H1 (cell line): ENCODE measurements at regions not wholly inside any gene's neighbourhood (a gene's known extent, or its start where the extent isn't known, plus 50 kb on each side); places are given as distances from the start of the nearest gene placed in this dataset.

Experiments
- CTCF ChIA-PET: fragments of 300-600 bp; sonication (Branson Sonifier 250); formaldehyde crosslinking; loops from one replicate; lab custom pipeline; 2021; ENCODE audit not compliant: partially characterized antibody; lab: Charles Lee
- POLR2A ChIA-PET: fragments of 300-600 bp; sonication (Branson Sonifier 250); formaldehyde crosslinking; loops from one replicate; lab custom pipeline; 2021; ENCODE audit warnings: inconsistent platforms; ENCODE audit not compliant: partially characterized antibody; lab: Charles Lee
- DNase-seq, 2 experiments: peaks; one replicate each; pipeline versions ENCODE4 v3.0.0 to v3.0.0-alpha.2; 2010 to 2022; ENCODE audit warnings: low spot score in 2 of 2, low read depth in 1 of 2, mixed read lengths in 1 of 2
- FAIRE-seq: peaks from 2 replicates; lab custom pipeline; 2011; peaks lifted over from hg19 to GRCh38; lab: Jason Lieb, UNC
- H2AFZ ChIP-seq: 2 replicates; pipeline ENCODE4 v1.8.1; 2012; ENCODE audit warnings: low read length, inconsistent platforms
- H2AK5ac ChIP-seq: 2 replicates; pipeline ENCODE4 v1.6.1; 2013; ENCODE audit warnings: low read depth, low read length
- H2BK120ac ChIP-seq: replicated peaks from 2 replicates; pipeline ENCODE3; 2013; ENCODE audit warnings: low read depth, low read length, inconsistent platforms
- H2BK12ac ChIP-seq: 2 replicates; pipeline ENCODE4 v1.6.1; 2013; ENCODE audit warnings: low read depth, low read length
- H2BK15ac ChIP-seq: 2 replicates; pipeline ENCODE4 v1.6.1; 2013; ENCODE audit warnings: low read length
- H2BK20ac ChIP-seq: 2 replicates; pipeline ENCODE4 v1.6.1; 2013; ENCODE audit warnings: low read length
- H2BK5ac ChIP-seq: 2 replicates; pipeline ENCODE4 v1.6.1; 2013; ENCODE audit warnings: low read depth, low read length
- H3K14ac ChIP-seq: 2 replicates; pipeline ENCODE4 v1.6.1; 2013; ENCODE audit warnings: inconsistent platforms; ENCODE audit not compliant: insufficient read length
- H3K18ac ChIP-seq: 2 replicates; pipeline ENCODE4 v1.6.1; 2013; ENCODE audit warnings: low read length; ENCODE audit errors: extremely low read depth
- H3K23ac ChIP-seq: 2 replicates; pipeline ENCODE4 v1.6.1; 2013; ENCODE audit warnings: inconsistent platforms; ENCODE audit not compliant: insufficient read length
- H3K23me2 ChIP-seq: 2 replicates; pipeline ENCODE4 v1.6.1; 2013; ENCODE audit warnings: low read depth, low read length
- H3K27ac ChIP-seq: 2 replicates; pipeline ENCODE4 v1.6.1; 2011; ENCODE audit warnings: low read depth, low read length, inconsistent platforms
- H3K27me3 ChIP-seq, 4 experiments: replicated peaks in 1 of 4; 1 replicate in 1 of 4; 2 replicates in 3 of 4; pipeline versions ENCODE4 v1.6.1 to v1.8.1; 2011 to 2013; ENCODE audit warnings: low read length in 3 of 4, mild to moderate bottlenecking in 3 of 4, inconsistent platforms in 2 of 4, mixed read lengths in 2 of 4, moderate library complexity in 1 of 4; ENCODE audit not compliant: control insufficient read depth in 3 of 4, insufficient read depth in 3 of 4; ENCODE audit errors: extremely low read depth in 1 of 4
- H3K36me3 ChIP-seq, 4 experiments: 2 replicates each; pipeline versions ENCODE4 v1.6.1 to v1.8.1; 2011 to 2013; ENCODE audit warnings: mild to moderate bottlenecking in 4 of 4, low read length in 3 of 4, moderate library complexity in 2 of 4, control low read depth in 1 of 4, inconsistent platforms in 1 of 4; ENCODE audit not compliant: insufficient read depth in 4 of 4, control insufficient read depth in 2 of 4
- H3K4ac ChIP-seq: replicated peaks from 2 replicates; pipeline ENCODE3; 2013; ENCODE audit warnings: low read length, low read depth, mixed read lengths, inconsistent platforms; ENCODE audit not compliant: insufficient read length
- H3K4me1 ChIP-seq, 4 experiments: replicated peaks in 1 of 4; 1 replicate in 1 of 4; 2 replicates in 3 of 4; pipeline versions ENCODE4 v1.6.1 to v1.8.1; 2011 to 2013; ENCODE audit warnings: low read length in 3 of 4, inconsistent platforms in 2 of 4, mixed read lengths in 1 of 4; ENCODE audit not compliant: insufficient read depth in 4 of 4, control insufficient read depth in 3 of 4
- H3K4me2 ChIP-seq, 2 experiments: 2 replicates each; pipeline versions ENCODE4 v1.6.1 to v1.8.1; 2011 to 2013; ENCODE audit warnings: low read depth in 2 of 2, low read length in 2 of 2, control low read depth in 1 of 2, inconsistent platforms in 1 of 2, mild to moderate bottlenecking in 1 of 2; ENCODE audit not compliant: insufficient read depth in 1 of 2
- H3K4me3 ChIP-seq, 4 experiments: fragments of 200-600, 300-600 bp in 1 of 4; sonication (generic), shearing (Covaris generic), sonication (Bioruptor Twin) in 1 of 4; 2 replicates each; pipeline versions ENCODE4 v1.5.1 to v1.8.1; 2011 to 2016; ENCODE audit warnings: low read length in 4 of 4, low read depth in 3 of 4, control low read depth in 2 of 4, inconsistent platforms in 2 of 4, mild to moderate bottlenecking in 2 of 4, mixed read lengths in 1 of 4, moderate library complexity in 1 of 4; ENCODE audit not compliant: insufficient read depth in 2 of 4; ENCODE audit errors: extremely low read depth in 1 of 4
- H3K56ac ChIP-seq: replicated peaks from 2 replicates; pipeline ENCODE3; 2013; ENCODE audit warnings: low read depth, mild to moderate bottlenecking, mixed read lengths, low read length, inconsistent platforms; ENCODE audit not compliant: insufficient read length
- H3K79me1 ChIP-seq: 2 replicates; pipeline ENCODE4 v1.6.1; 2013; ENCODE audit warnings: low read depth, low read length, control low read depth
- H3K79me2 ChIP-seq, 2 experiments: 2 replicates each; pipeline versions ENCODE4 v1.6.1 to v1.8.1; 2012 to 2013; ENCODE audit warnings: low read length in 2 of 2, mild to moderate bottlenecking in 2 of 2, inconsistent platforms in 1 of 2; ENCODE audit not compliant: insufficient read depth in 2 of 2, control insufficient read depth in 1 of 2
- H3K9ac ChIP-seq, 4 experiments: replicated peaks in 1 of 4; 1 replicate in 1 of 4; 2 replicates in 3 of 4; pipeline versions ENCODE4 v1.6.1 to v1.8.1; 2011 to 2013; ENCODE audit warnings: low read depth in 3 of 4, low read length in 3 of 4, control low read depth in 2 of 4, mild to moderate bottlenecking in 2 of 4, moderate library complexity in 2 of 4, inconsistent platforms in 1 of 4; ENCODE audit errors: extremely low read depth in 1 of 4
- H3K9me3 ChIP-seq, 2 experiments: 2 replicates each; pipeline versions ENCODE4 v1.6.1 to v1.8.1; 2012 to 2013; ENCODE audit warnings: mild to moderate bottlenecking in 2 of 2, moderate library complexity in 2 of 2, control low read depth in 1 of 2, inconsistent platforms in 1 of 2, low read depth in 1 of 2, low read length in 1 of 2, mixed read lengths in 1 of 2; ENCODE audit not compliant: insufficient read depth in 2 of 2
- H4K20me1 ChIP-seq, 2 experiments: replicated peaks in 1 of 2; 2 replicates each; pipeline versions ENCODE3 to v1.8.1; 2011 to 2013; ENCODE audit warnings: inconsistent platforms in 2 of 2, low read length in 2 of 2, mild to moderate bottlenecking in 1 of 2; ENCODE audit not compliant: insufficient read depth in 2 of 2, control insufficient read depth in 1 of 2
- H4K5ac ChIP-seq: 2 replicates; pipeline ENCODE4 v1.6.1; 2013; ENCODE audit warnings: low read length, low read depth, mixed read lengths, inconsistent platforms; ENCODE audit not compliant: insufficient read length
- H4K8ac ChIP-seq: 2 replicates; pipeline ENCODE4 v1.8.0; 2013; ENCODE audit warnings: mild to moderate bottlenecking, moderate library complexity, low read length, inconsistent platforms; ENCODE audit not compliant: insufficient read depth; ENCODE audit errors: extremely low read depth
- H4K91ac ChIP-seq: replicated peaks from 2 replicates; pipeline ENCODE3; 2013; ENCODE audit warnings: low read length, mixed read lengths, inconsistent platforms; ENCODE audit not compliant: insufficient read length
- ASH2L ChIP-seq: fragments of 200-600, 300-600 bp; sonication (generic); IDR thresholded peaks from one replicate; pipeline ENCODE4 v1.7.1; 2017; ENCODE audit warnings: low read length
- BRCA1 ChIP-seq: IDR thresholded peaks from 2 replicates; pipeline ENCODE4 v1.6.1; 2012; ENCODE audit warnings: low read depth, low read length, improper control_type of control experiment
- CEBPB ChIP-seq: IDR thresholded peaks from 2 replicates; pipeline ENCODE4 v1.6.1; 2012; ENCODE audit warnings: low read depth, low read length
- CREB1 ChIP-seq: IDR thresholded peaks from 2 replicates; pipeline ENCODE4 v1.6.1; 2012; ENCODE audit warnings: inconsistent platforms
- EP300 ChIP-seq, 2 experiments: IDR thresholded peaks; 1 replicate in 1 of 2; 2 replicates in 1 of 2; pipeline ENCODE4 v1.6.1; 2011 to 2012; ENCODE audit warnings: low read depth in 2 of 2, low read length in 2 of 2, mild to moderate bottlenecking in 2 of 2, borderline replicate concordance in 1 of 2, inconsistent platforms in 1 of 2, moderate library complexity in 1 of 2
- GTF2F1 ChIP-seq: IDR thresholded peaks from 2 replicates; pipeline ENCODE4 v1.6.1; 2012; ENCODE audit warnings: low read depth, low read length, improper control_type of control experiment, borderline replicate concordance
- KDM1A ChIP-seq: fragments of 200-600, 300-600 bp; sonication (generic); IDR thresholded peaks from 2 replicates; pipeline ENCODE4 v1.7.1; 2016; ENCODE audit warnings: mild to moderate bottlenecking, low read length, borderline replicate concordance
- MAFK ChIP-seq: IDR thresholded peaks from 2 replicates; pipeline ENCODE4 v1.6.1; 2012; ENCODE audit warnings: low read depth, mild to moderate bottlenecking, improper control_type of control experiment, low read length
- POLR2A ChIP-seq, 2 experiments: IDR thresholded peaks; 1 replicate in 1 of 2; 2 replicates in 1 of 2; pipeline ENCODE4 v1.6.1; 2011; ENCODE audit warnings: low read depth in 2 of 2, low read length in 2 of 2, mild to moderate bottlenecking in 2 of 2; ENCODE audit errors: control extremely low read depth in 1 of 2
- RBBP5 ChIP-seq: IDR thresholded peaks from 2 replicates; pipeline ENCODE4 v1.7.1; 2012; ENCODE audit warnings: low read depth, mild to moderate bottlenecking, inconsistent platforms, low read length, moderate library complexity, borderline replicate concordance
- TAF1 ChIP-seq: IDR thresholded peaks from 2 replicates; pipeline ENCODE4 v1.6.1; 2011; ENCODE audit warnings: mild to moderate bottlenecking, low read depth, low read length
- TCF12 ChIP-seq: IDR thresholded peaks from 2 replicates; pipeline ENCODE4 v1.6.1; 2011; ENCODE audit warnings: low read depth, mild to moderate bottlenecking, low read length
- WGBS, 2 experiments: shearing (Covaris generic) in 1 of 2; methylation state at CpG; one replicate each; pipeline versions ENCODE4 v1.1.6 to v1.1.7; 2013 to 2015; ENCODE audit warnings: low lambda C conversion rate in 2 of 2, mixed read lengths in 2 of 2, inconsistent platforms in 1 of 2, low coverage in 1 of 2, missing lambda C conversion rate in 1 of 2; ENCODE audit not compliant: insufficient replicate concordance in 2 of 2, insufficient coverage in 1 of 2, insufficient read length in 1 of 2; ENCODE audit errors: extremely low coverage in 1 of 2, missing lambda C conversion rate in 1 of 2; 5-methylcytosine and 5-hydroxymethylcytosine counted together

DNA sequence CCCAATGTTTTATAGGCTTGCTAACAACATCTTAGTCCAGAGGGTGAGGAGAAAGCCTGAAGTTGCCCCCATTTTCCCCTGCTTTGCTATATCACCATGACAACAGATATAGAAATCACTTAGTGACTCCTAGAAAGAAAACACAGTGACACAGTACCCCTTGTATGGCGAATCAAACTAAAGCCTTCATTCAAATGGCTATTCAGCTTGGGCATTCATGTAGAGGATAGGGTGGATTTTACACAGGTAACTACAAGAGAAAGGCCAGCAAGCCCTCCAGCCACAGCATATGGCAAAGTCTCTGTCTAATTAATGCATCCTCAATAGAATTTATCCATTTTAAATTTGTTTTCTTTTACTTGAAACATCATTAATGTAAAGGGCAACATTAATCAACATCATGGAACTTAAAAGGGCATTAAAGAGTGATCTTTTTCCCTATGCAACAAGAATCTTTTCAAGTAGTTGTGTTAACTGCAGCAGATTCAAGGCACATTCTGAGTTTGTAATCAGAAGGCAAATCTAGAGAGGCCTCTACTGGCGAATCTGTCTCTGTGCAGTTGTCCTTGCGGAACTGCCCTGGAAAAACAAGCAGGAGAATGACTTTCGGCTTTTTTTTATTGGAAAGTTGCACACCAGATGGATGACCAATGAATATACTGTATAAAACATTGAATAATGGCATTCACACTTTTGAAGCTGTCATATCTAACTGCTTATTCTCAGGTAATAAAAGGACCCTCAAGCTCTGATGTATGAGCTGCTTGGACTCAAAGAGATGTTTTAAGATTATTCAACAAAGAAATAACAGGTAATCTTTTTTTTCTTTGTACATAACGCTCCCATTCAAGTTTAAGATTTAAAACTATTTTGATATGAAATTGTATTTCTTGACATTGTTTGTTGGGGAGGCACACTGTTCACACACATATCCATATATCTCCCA lies 621.7 kb upstream of the AGTR1 start:
- no peaks in the 10 kb centered on the region; a peak in 1 of 7 replicates for H3K4me1 ChIP-seq
- H3K23me2 ChIP-seq, result no peaks in the 10 kb centered on the region
- H4K20me1 ChIP-seq, result no peaks in the 10 kb centered on the region
- no peak overlapping the region for H3K23ac ChIP-seq
- H3K27ac ChIP-seq, result no peak overlapping the region
- H2BK20ac ChIP-seq, result no peak overlapping the region
- H4K8ac ChIP-seq, result no peak overlapping the region
- H3K4ac ChIP-seq, result no peak overlapping the region
- H3K36me3 ChIP-seq, result no peaks in the 10 kb centered on the region
- DNase-seq, result peak in 1 of 2 experiments; percentile 7
- no peak overlapping the region for H4K91ac ChIP-seq
- 56% methylated on average over 5 of the region's 5 CpGs; no CpG with 5 or more reads in 1 of the 2 experiments for WGBS, 2 experiments
- H3K18ac ChIP-seq, result no peak overlapping the region
- H3K79me2 ChIP-seq, result no peaks in the 10 kb centered on the region
- no peaks in the 10 kb centered on the region for H3K9me3 ChIP-seq
- H3K9ac ChIP-seq, result no peak overlapping the region
- H3K79me1 ChIP-seq, result no peaks in the 10 kb centered on the region
- no peak overlapping the region for H3K14ac ChIP-seq
- no peaks in the 10 kb centered on the region for H3K27me3 ChIP-seq
- H2AK5ac ChIP-seq, result no peak overlapping the region
- H3K4me3 ChIP-seq, result no peak overlapping the region
- no peak overlapping the region for H2BK120ac ChIP-seq
- CTCF ChIA-PET, result interaction anchor here (0.5 to 3.7 kb wide), 20 partner anchors 11 to 1776 kb away, joined by 3 to 26 read pairs (median 4); no protein-coding TSS in a partner anchor
- FAIRE-seq, result peak; percentile 85
- POLR2A ChIA-PET, result no interaction called here
- H3K4me2 ChIP-seq, result no peak overlapping the region
- no peak overlapping the region for H3K56ac ChIP-seq
- no peak overlapping the region for H2AFZ ChIP-seq
- no peak overlapping the region for H2BK12ac ChIP-seq
- H4K5ac ChIP-seq, result no peak overlapping the region
- no peak overlapping the region for H2BK15ac ChIP-seq
- H2BK5ac ChIP-seq, result no peak overlapping the region
- no peak for TF ChIP-seq CEBPB
- no peak for TF ChIP-seq POLR2A (IDR thresholded peaks at IDR 0.05; ENCODE audit: control extremely low read depth in 1 of 2, low read depth in 2 of 2, low read length in 2 of 2)
- no peak for TF ChIP-seq CREB1
- TF ChIP-seq KDM1A, result no peak
- no peak for TF ChIP-seq MAFK
- no peak for TF ChIP-seq GTF2F1
- no peak for TF ChIP-seq RBBP5
- TF ChIP-seq ASH2L, result no peak
- no peak for TF ChIP-seq EP300 (IDR thresholded peaks at IDR 0.05; ENCODE audit: borderline replicate concordance in 1 of 2, low read depth in 2 of 2, low read length in 2 of 2)
- TF ChIP-seq TAF1, result no peak
- TF ChIP-seq BRCA1, result no peak
- TF ChIP-seq TCF12, result no peak
